ENCODE measurements at regions not wholly inside any gene's neighbourhood (a gene's known extent, or its start where the extent isn't known, plus 50 kb on each side); places are given as distances from the start of the nearest gene placed in this dataset.

GRCh38 chr10:52609626-52610240 lies 162.9 kb downstream of the MBL2 start:
- FAIRE-seq = no peak

GRCh38 chr10:52615331-52615730 lies 157.3 kb downstream of the MBL2 start:
- FAIRE-seq (no peak), DNase-seq (no peak), ATAC-seq (no peak)
- Histone ChIP-seq H3K4me1 (no peaks in the 10 kb centered on the region), H3K4me3 (no peak overlapping the region), H3K36me3 (no peaks in the 10 kb centered on the region), H3K27ac (no peak overlapping the region), H3K27me3 (peaks cover 0 to 6% (median 0%) of the 10 kb centered on the region in 4 donors), H3K9me3 (no peaks in the 10 kb centered on the region)
- intact Hi-C loops (cut with DNase I) = no loop called here
- no peak for TF ChIP-seq CTCF (IDR thresholded peaks at IDR 0.05)

More at GRCh38 chr10:52609626-52610240, 162.9 kb downstream of the MBL2 start:
- H3K36me3 ChIP-seq = no peaks in the 10 kb centered on the region
- DNase-seq (no peak), ATAC-seq (no peak)
- no peak overlapping the region for H3K27ac ChIP-seq
- H3K9me3 ChIP-seq = no peaks in the 10 kb centered on the region
- H3K27me3 ChIP-seq = peaks cover 0 to 6% (median 0%) of the 10 kb centered on the region in 4 donors
- 58 to 61% methylated on average over 5 of the region's 5 CpGs for WGBS, 2 donors
- H3K4me3 ChIP-seq = no peak overlapping the region
- H3K4me1 ChIP-seq = no peaks in the 10 kb centered on the region
- no peak for TF ChIP-seq CTCF (IDR thresholded peaks at IDR 0.05)
- intact Hi-C loops (cut with DNase I) = no loop called here

GRCh38 chr10:52615756-52616394 lies 156.7 kb downstream of the MBL2 start:
- WGBS, 2 donors = 48 to 53% methylated on average over 3 of the region's 3 CpGs
- no peaks in the 10 kb centered on the region for H3K9me3 ChIP-seq
- H3K36me3 ChIP-seq = no peaks in the 10 kb centered on the region
- ATAC-seq (no peak), FAIRE-seq (no peak), DNase-seq (no peak)
- no peak overlapping the region for H3K27ac ChIP-seq
- intact Hi-C loops (cut with DNase I) = no loop called here
- no peak for TF ChIP-seq CTCF (IDR thresholded peaks at IDR 0.05)
- H3K4me3 ChIP-seq = no peak overlapping the region
- no peaks in the 10 kb centered on the region for H3K4me1 ChIP-seq
- H3K27me3 ChIP-seq = peaks cover 0 to 4% (median 0%) of the 10 kb centered on the region in 4 donors

GRCh38 chr10:52616395-52616764 lies 156.2 kb downstream of the MBL2 start:
- no peak overlapping the region for H3K27ac ChIP-seq
- H3K36me3 ChIP-seq = no peaks in the 10 kb centered on the region
- intact Hi-C loops (cut with DNase I) = no loop called here
- TF ChIP-seq CTCF (IDR thresholded peaks at IDR 0.05) = no peak
- 84 to 85% methylated on average over 1 of the region's 1 CpG for WGBS, 2 donors
- no peaks in the 10 kb centered on the region for H3K4me1 ChIP-seq
- DNase-seq (no peak), ATAC-seq (no peak), FAIRE-seq (no peak)
- H3K27me3 ChIP-seq = no peaks in the 10 kb centered on the region
- H3K9me3 ChIP-seq = no peaks in the 10 kb centered on the region
- no peak overlapping the region for H3K4me3 ChIP-seq

- ATAC-seq (no peak), DNase-seq (no peak), FAIRE-seq (no peak)
- H3K27me3 ChIP-seq = no peaks in the 10 kb centered on the region
- H3K4me1 ChIP-seq = no peaks in the 10 kb centered on the region
- H3K9me3 ChIP-seq = no peaks in the 10 kb centered on the region
- WGBS, 2 donors = 87 to 90% methylated on average over 1 of the region's 1 CpG
- no peak overlapping the region for H3K27ac ChIP-seq
- intact Hi-C loops (cut with DNase I) = no loop called here
- TF ChIP-seq CTCF (IDR thresholded peaks at IDR 0.05) = no peak
- no peak overlapping the region for H3K4me3 ChIP-seq
- H3K36me3 ChIP-seq = no peaks in the 10 kb centered on the region
Observed at GRCh38 chr10:52617346-52617745, 155.2 kb downstream of the MBL2 start.

All from pancreas (tissue), 10 donors.